Activated naive CD4-positive, alpha-beta T cell treated with anti-CD3 and anti-CD28 coated beads, Interleukin-2, amount 50 U/mL, for 24 hours (primary cell): ENCODE measurements at regions not wholly inside any gene's neighbourhood (a gene's known extent, or its start where the extent isn't known, plus 50 kb on each side); places are given as distances from the start of the nearest gene placed in this dataset.

Experiments used
- H3K27ac Mint-ChIP-seq: one replicate; pipeline ENCODE4 v1.8.0; 2021; ENCODE audit warnings: mild to moderate bottlenecking, mixed read lengths
- H3K27me3 Mint-ChIP-seq: one replicate; pipeline ENCODE4 v1.8.0; 2021; ENCODE audit warnings: mixed read lengths
- H3K36me3 Mint-ChIP-seq: one replicate; pipeline ENCODE4 v1.8.0; 2021; ENCODE audit warnings: mixed read lengths
- H3K4me1 Mint-ChIP-seq: one replicate; pipeline ENCODE4 v1.8.0; 2021; ENCODE audit warnings: mixed read lengths
- H3K4me3 Mint-ChIP-seq: one replicate; pipeline ENCODE4 v1.8.0; 2021; ENCODE audit warnings: mild to moderate bottlenecking, mixed read lengths
- H3K9me3 Mint-ChIP-seq: one replicate; pipeline ENCODE4 v1.8.0; 2021; ENCODE audit warnings: mixed read lengths

- H3K27ac Mint-ChIP-seq: no peak overlapping the region
- no peaks in the 10 kb centered on the region for H3K9me3 Mint-ChIP-seq
- no peaks in the 10 kb centered on the region for H3K27me3 Mint-ChIP-seq
- H3K4me1 Mint-ChIP-seq: no peaks in the 10 kb centered on the region
- no peaks in the 10 kb centered on the region for H3K36me3 Mint-ChIP-seq
- H3K4me3 Mint-ChIP-seq: no peak overlapping the region
Observed at GRCh38 chr5:60334281-60334713, 365.7 kb downstream of the DEPDC1B start.

- no peaks in the 10 kb centered on the region for H3K9me3 Mint-ChIP-seq
- H3K27me3 Mint-ChIP-seq: no peaks in the 10 kb centered on the region
- no peak overlapping the region for H3K27ac Mint-ChIP-seq
- H3K4me3 Mint-ChIP-seq: no peak overlapping the region
- H3K36me3 Mint-ChIP-seq: no peaks in the 10 kb centered on the region
- H3K4me1 Mint-ChIP-seq: no peaks in the 10 kb centered on the region
Observed at GRCh38 chr5:60333005-60333571, 366.9 kb downstream of the DEPDC1B start.

GRCh38 chr5:60332244-60333004 is 367.5 kb downstream of the DEPDC1B start:
- Mint-ChIP-seq H3K9me3 (no peaks in the 10 kb centered on the region), H3K27me3 (no peaks in the 10 kb centered on the region), H3K36me3 (no peaks in the 10 kb centered on the region), H3K27ac (no peak overlapping the region), H3K4me1 (no peaks in the 10 kb centered on the region), H3K4me3 (no peak overlapping the region)

GRCh38 chr5:60330236-60330635 is 369.7 kb downstream of the DEPDC1B start:
- no peaks in the 10 kb centered on the region for H3K36me3 Mint-ChIP-seq
- no peak overlapping the region for H3K4me3 Mint-ChIP-seq
- no peaks in the 10 kb centered on the region for H3K27me3 Mint-ChIP-seq
- no peaks in the 10 kb centered on the region for H3K4me1 Mint-ChIP-seq
- no peaks in the 10 kb centered on the region for H3K9me3 Mint-ChIP-seq
- H3K27ac Mint-ChIP-seq: no peak overlapping the region

GRCh38 chr5:60325870-60326269 is 374.1 kb downstream of the DEPDC1B start:
- no peaks in the 10 kb centered on the region for H3K4me1 Mint-ChIP-seq
- H3K27ac Mint-ChIP-seq: no peak overlapping the region
- peaks cover 9% of the 10 kb centered on the region for H3K9me3 Mint-ChIP-seq
- no peak overlapping the region for H3K4me3 Mint-ChIP-seq
- H3K27me3 Mint-ChIP-seq: no peaks in the 10 kb centered on the region
- H3K36me3 Mint-ChIP-seq: no peaks in the 10 kb centered on the region

- Mint-ChIP-seq H3K36me3 (no peaks in the 10 kb centered on the region), H3K27ac (no peak overlapping the region), H3K9me3 (peaks cover 9% of the 10 kb centered on the region), H3K27me3 (no peaks in the 10 kb centered on the region), H3K4me1 (no peaks in the 10 kb centered on the region), H3K4me3 (no peak overlapping the region)
Observed at GRCh38 chr5:60323596-60323995, 376.4 kb downstream of the DEPDC1B start.

- Mint-ChIP-seq H3K4me1 (no peaks in the 10 kb centered on the region), H3K27me3 (no peaks in the 10 kb centered on the region), H3K36me3 (no peaks in the 10 kb centered on the region), H3K27ac (no peak overlapping the region), H3K4me3 (no peak overlapping the region), H3K9me3 (peaks cover 15% of the 10 kb centered on the region)
Observed at GRCh38 chr5:60312098-60312497, 387.9 kb downstream of the DEPDC1B start.

- Mint-ChIP-seq H3K9me3 (no peaks in the 10 kb centered on the region), H3K36me3 (no peaks in the 10 kb centered on the region), H3K4me1 (no peaks in the 10 kb centered on the region), H3K27me3 (no peaks in the 10 kb centered on the region), H3K4me3 (no peak overlapping the region), H3K27ac (no peak overlapping the region)
Observed at GRCh38 chr5:60299944-60300343, 400.0 kb downstream of the DEPDC1B start.

GRCh38 chr5:60297658-60298057 is 402.3 kb downstream of the DEPDC1B start:
- Mint-ChIP-seq H3K4me3 (no peak overlapping the region), H3K9me3 (peaks cover 4% of the 10 kb centered on the region), H3K27me3 (no peaks in the 10 kb centered on the region), H3K27ac (no peak overlapping the region), H3K36me3 (no peaks in the 10 kb centered on the region), H3K4me1 (no peaks in the 10 kb centered on the region)

- H3K27me3 Mint-ChIP-seq: no peaks in the 10 kb centered on the region
- H3K9me3 Mint-ChIP-seq: peaks cover 5% of the 10 kb centered on the region
- no peaks in the 10 kb centered on the region for H3K4me1 Mint-ChIP-seq
- H3K4me3 Mint-ChIP-seq: no peak overlapping the region
- H3K36me3 Mint-ChIP-seq: no peaks in the 10 kb centered on the region
- no peak overlapping the region for H3K27ac Mint-ChIP-seq
Observed at GRCh38 chr5:60295423-60295822, 401.9 kb upstream of the PDE4D start.

- Mint-ChIP-seq H3K9me3 (peaks cover 11% of the 10 kb centered on the region), H3K4me1 (no peaks in the 10 kb centered on the region), H3K27me3 (no peaks in the 10 kb centered on the region), H3K4me3 (no peak overlapping the region), H3K36me3 (no peaks in the 10 kb centered on the region), H3K27ac (no peak overlapping the region)
Observed at GRCh38 chr5:60293518-60293917, 400.0 kb upstream of the PDE4D start.

- H3K36me3 Mint-ChIP-seq: no peaks in the 10 kb centered on the region
- no peak overlapping the region for H3K27ac Mint-ChIP-seq
- H3K9me3 Mint-ChIP-seq: peaks cover 9% of the 10 kb centered on the region
- no peaks in the 10 kb centered on the region for H3K27me3 Mint-ChIP-seq
- H3K4me3 Mint-ChIP-seq: no peak overlapping the region
- no peaks in the 10 kb centered on the region for H3K4me1 Mint-ChIP-seq
Observed at GRCh38 chr5:60287174-60287771, 393.7 kb upstream of the PDE4D start.

GRCh38 chr5:60285910-60286309 is 392.4 kb upstream of the PDE4D start:
- no peak overlapping the region for H3K4me3 Mint-ChIP-seq
- H3K36me3 Mint-ChIP-seq: no peaks in the 10 kb centered on the region
- H3K27ac Mint-ChIP-seq: no peak overlapping the region
- no peaks in the 10 kb centered on the region for H3K4me1 Mint-ChIP-seq
- H3K27me3 Mint-ChIP-seq: no peaks in the 10 kb centered on the region
- H3K9me3 Mint-ChIP-seq: peaks cover 9% of the 10 kb centered on the region

GRCh38 chr5:60280943-60281342 is 387.4 kb upstream of the PDE4D start:
- no peaks in the 10 kb centered on the region for H3K27me3 Mint-ChIP-seq
- H3K9me3 Mint-ChIP-seq: peaks cover 5% of the 10 kb centered on the region
- H3K36me3 Mint-ChIP-seq: no peaks in the 10 kb centered on the region
- H3K4me3 Mint-ChIP-seq: no peak overlapping the region
- no peak overlapping the region for H3K27ac Mint-ChIP-seq
- no peaks in the 10 kb centered on the region for H3K4me1 Mint-ChIP-seq

GRCh38 chr5:60277941-60278340 is 384.4 kb upstream of the PDE4D start:
- Mint-ChIP-seq H3K4me1 (no peaks in the 10 kb centered on the region), H3K4me3 (no peak overlapping the region), H3K36me3 (no peaks in the 10 kb centered on the region), H3K9me3 (peaks cover 5% of the 10 kb centered on the region), H3K27ac (no peak overlapping the region), H3K27me3 (no peaks in the 10 kb centered on the region)

- Mint-ChIP-seq H3K4me1 (no peaks in the 10 kb centered on the region), H3K9me3 (peaks cover 5% of the 10 kb centered on the region)
Observed at GRCh38 chr5:60274747-60275146, 381.2 kb upstream of the PDE4D start.

More at GRCh38 chr5:60274747-60275146, 381.2 kb upstream of the PDE4D start:
- H3K36me3 Mint-ChIP-seq: no peaks in the 10 kb centered on the region
- H3K27ac Mint-ChIP-seq: no peak overlapping the region
- H3K27me3 Mint-ChIP-seq: no peaks in the 10 kb centered on the region
- no peak overlapping the region for H3K4me3 Mint-ChIP-seq
